ENCODE measurements at regions not wholly inside any gene's neighbourhood (a gene's known extent, or its start where the extent isn't known, plus 50 kb on each side); places are given as distances from the start of the nearest gene placed in this dataset.

GRCh38 chr1:239306426-239306825 lies 79.9 kb upstream of the CHRM3 start:
- TF ChIP-seq CTCF (IDR thresholded peaks at IDR 0.05), result no peak
- TF ChIP-seq ZSCAN18 (CRISPR knock-in tag; IDR thresholded peaks at IDR 0.05), result no peak
- no peak for TF ChIP-seq NR2C2 (CRISPR knock-in tag; IDR thresholded peaks at IDR 0.05)
- TF ChIP-seq ZNF512 (CRISPR knock-in tag; IDR thresholded peaks at IDR 0.05; ENCODE audit: borderline replicate concordance), result no peak
- TF ChIP-seq ZNF219 (CRISPR knock-in tag; IDR thresholded peaks at IDR 0.05; ENCODE audit: borderline replicate concordance), result no peak
- TF ChIP-seq GABPB1 (CRISPR knock-in tag; IDR thresholded peaks at IDR 0.05), result no peak
- no peak for TF ChIP-seq E2F1 (CRISPR knock-in tag; IDR thresholded peaks at IDR 0.05)
- no peak for TF ChIP-seq SMAD3 (CRISPR knock-in tag; IDR thresholded peaks at IDR 0.05; ENCODE audit: borderline replicate concordance)
- no peak for TF ChIP-seq NR3C1 (CRISPR knock-in tag; conservative IDR thresholded peaks at IDR 0.05; ENCODE audit: low read depth)
- TF ChIP-seq, protein P1, sequence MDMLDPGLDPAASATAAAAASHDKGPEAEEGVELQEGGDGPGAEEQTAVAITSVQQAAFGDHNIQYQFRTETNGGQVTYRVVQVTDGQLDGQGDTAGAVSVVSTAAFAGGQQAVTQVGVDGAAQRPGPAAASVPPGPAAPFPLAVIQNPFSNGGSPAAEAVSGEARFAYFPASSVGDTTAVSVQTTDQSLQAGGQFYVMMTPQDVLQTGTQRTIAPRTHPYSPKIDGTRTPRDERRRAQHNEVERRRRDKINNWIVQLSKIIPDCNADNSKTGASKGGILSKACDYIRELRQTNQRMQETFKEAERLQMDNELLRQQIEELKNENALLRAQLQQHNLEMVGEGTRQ (CRISPR knock-in tag; IDR thresholded peaks at IDR 0.05), result no peak
- no peak for TF ChIP-seq E2F5 (CRISPR knock-in tag; IDR thresholded peaks at IDR 0.05)
- no peak for TF ChIP-seq TCF7 (CRISPR knock-in tag; IDR thresholded peaks at IDR 0.05; ENCODE audit: low read depth)
